ENCODE measurements at regions not wholly inside any gene's neighbourhood (a gene's known extent, or its start where the extent isn't known, plus 50 kb on each side); places are given as distances from the start of the nearest gene placed in this dataset.

DNA sequence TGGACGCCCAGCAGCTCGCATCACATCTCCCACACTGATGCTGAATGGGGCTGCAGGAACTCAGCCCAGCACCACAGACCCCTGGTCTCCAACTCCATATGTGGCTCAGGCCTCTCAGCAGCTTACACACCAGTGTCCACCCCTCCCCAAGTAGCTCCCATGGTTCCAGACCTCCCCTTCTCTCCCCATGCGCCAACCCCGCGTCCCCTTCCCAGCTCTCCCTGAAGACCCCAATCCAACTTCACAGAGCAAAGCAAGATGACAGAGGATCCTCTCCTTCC lies 188.9 kb downstream of the SH3BP4 start:
- DNase-seq (ENCODE audit: low read depth in 1 of 2, low spot score in 1 of 2): no peak

DNA sequence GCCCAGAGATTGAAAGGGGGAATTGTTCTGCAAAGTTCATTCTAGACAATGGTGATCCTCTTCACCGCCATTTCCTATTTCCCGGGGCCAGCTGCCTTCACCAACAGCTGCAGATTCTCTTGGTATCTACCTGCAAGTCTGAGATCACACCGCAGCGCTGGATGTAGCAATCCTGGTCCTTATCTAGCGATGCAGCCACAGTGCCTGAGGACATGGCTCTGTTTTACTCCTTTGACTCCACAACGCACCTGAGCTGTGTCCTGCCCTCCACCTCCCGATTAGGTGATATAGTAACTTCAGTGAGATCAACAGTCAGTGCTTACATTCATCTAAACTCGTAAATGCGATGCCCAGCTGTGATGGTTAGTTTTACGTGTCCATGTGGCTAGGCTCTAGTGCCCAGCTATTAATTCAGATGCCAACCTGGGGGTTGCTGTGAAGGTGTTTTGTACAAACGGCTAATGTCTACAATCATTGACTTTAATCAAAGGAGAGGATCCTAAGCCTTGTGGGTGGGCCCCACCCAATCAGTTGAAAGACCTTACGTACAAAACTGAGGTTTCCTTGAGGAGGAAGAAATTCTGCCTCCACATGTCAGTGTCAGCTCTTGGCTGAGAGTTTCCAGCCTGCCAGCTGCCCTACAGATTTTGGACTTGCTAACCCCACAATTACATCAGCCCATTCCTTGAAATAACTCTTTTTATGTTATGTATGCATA lies 189.8 kb downstream of the SH3BP4 start:
- no peak for DNase-seq (ENCODE audit: low read depth in 1 of 2, low spot score in 1 of 2)

DNA sequence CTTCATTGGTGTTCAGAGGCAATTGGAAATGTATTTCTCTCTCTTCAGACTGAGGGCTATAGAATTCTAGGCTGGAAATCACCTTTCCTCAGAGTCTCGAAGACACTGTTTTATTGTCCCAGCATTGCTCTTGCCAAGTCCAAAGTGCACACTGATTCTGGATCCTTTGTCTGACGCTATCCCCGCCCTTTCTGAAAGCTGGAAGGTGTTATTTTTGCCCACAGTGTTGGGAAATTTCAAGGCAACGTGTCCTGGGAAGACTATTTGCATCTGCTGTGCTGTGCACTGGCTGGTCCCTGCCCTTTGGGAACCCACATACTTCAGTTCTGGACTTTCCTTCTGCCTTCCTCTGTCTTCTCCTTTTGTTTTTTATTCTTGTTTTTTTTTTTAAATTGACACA lies 190.8 kb downstream of the SH3BP4 start:
- no peak for DNase-seq (ENCODE audit: low read depth in 1 of 2, low spot score in 1 of 2)

DNA sequence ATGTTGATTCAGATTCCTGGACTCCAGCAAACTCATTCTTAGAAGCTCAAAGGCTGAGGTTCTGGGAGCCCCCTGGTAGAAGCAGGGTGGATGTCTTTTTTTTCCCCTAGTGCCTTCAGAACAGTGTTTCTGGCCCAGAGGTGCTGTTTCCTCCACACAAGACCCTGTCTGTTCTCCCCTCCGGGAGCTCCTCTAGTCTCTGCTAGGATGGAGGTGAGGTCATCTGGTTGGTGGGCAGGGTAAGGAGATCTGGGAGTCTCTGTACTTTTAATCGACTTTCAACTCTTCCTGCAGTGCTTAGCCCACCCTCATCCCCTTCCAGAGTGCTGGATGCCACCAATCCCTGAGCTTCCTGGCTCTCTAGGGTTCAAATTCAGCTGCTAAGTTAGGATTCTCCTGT lies 192.0 kb downstream of the SH3BP4 start:
- no peak for DNase-seq (ENCODE audit: low read depth in 1 of 2, low spot score in 1 of 2)

DNA sequence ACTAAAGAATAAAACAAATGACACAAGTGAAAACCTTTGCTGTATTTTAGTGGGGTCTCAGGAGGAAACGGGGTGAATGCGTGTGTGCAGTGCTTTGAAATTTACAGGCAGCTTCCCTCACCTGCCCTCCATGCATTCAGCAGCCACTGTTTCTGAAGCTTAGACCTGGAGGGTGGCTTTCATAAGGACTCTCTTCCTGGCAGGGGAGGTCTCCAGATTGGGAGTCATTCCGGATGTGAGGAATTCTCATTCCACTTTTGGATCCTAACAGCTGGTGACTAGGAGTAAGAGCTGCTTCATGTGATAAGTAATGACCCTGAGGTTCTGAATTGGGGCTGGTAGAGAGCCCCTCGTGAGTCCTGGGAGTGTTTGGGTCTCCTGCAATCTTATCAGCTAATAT lies 192.5 kb downstream of the SH3BP4 start:
- DNase-seq (ENCODE audit: low read depth in 1 of 2, low spot score in 1 of 2): no peak

DNA sequence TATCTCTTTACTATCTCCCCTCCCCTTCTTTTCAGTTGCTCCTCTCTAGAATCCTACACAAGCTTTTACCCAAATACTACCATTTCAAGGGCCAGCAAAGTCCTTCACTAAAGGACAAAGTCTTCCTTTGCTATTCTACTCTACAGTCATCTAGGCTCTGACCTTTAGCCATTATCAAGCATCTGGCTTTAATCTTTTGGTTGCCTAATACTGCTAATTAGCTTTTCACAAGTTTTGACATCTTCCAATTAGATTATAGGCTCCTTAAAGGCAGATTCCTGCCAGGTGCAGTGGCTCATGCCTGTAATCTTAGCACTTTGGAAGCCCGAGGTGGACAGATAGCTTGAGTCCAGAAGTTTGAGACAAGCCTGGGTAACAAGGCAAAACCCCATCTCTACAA lies 194.4 kb downstream of the SH3BP4 start:
- no peak for DNase-seq (ENCODE audit: low read depth in 1 of 2, low spot score in 1 of 2)

DNA sequence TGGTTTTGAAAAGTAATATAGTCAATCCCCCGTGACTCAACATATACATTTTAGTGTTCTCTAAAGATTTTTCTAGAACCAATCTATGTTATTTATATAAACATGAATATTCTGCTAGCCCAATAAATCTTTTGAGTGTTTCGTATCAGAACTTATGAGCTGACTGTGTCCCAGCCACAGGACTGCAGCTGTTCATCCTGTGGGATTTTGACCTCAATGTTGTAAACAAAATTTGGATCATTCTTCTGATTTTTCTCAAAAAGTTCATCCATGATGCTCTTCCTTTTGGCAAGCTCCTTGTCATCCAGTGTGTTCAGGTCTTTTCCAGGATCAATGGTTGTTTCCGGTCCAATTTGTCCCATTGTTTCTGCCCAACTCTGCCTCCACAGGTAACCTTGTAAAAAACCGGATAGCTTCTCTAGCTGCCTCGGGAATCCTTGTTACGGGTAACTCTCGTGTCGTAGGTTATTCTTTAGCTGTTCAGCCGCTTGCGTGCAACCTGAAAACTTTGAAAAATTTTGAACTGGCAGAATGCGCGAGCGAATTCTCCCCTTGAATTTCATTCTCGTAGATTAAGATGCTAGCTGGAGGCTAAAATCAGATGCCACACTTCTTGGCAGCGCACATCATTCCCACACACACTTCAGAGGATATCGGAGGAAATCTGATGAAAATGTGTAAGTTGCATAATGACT lies 195.2 kb downstream of the SH3BP4 start:
- DNase-seq (ENCODE audit: low read depth in 1 of 2, low spot score in 1 of 2): no peak

DNA sequence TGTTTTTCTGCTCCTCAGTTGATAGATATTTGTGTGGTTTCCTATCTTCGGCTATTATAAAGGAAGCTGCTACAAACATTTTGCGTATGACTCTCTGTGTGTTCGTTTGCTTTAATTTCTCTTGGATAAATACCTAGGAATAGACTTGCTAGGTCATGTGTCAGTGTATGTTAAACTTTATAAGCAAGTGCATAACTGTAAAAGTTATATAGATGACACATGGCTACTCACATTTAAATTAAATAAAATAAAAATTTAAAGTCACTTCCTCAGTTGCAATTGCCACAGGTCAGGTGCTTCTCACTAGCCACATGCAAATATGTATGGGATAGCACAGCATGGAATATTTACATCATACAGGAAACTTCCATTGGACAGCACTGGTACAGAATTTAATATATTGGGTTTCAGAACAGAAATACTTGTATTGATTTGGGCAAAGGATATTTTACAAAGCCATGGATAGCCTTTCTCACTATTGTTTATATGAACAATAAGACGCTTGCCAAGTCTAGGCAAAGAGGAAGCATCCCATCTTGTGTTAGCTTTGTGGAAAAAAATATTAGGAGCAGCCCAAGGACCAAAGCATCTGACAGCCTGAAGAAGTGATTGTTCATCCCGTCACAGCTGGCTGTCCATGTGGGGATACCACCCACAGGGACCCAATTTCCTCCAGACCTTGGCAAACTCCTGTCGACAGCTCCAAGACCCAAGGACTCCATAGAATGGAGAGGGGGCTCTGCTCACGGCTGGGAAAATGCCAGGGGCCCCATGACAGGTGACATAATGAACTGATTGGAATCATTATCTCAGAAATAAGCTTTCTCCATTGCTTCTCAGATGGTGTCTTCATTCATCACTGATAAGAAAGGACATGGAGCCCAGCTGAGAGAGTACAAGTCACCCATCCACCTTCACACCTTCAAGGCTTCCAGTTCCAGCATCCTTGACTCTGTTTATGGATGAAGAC lies 196.7 kb downstream of the SH3BP4 start:
- DNase-seq (ENCODE audit: low read depth in 1 of 2, low spot score in 1 of 2): no peak

DNA sequence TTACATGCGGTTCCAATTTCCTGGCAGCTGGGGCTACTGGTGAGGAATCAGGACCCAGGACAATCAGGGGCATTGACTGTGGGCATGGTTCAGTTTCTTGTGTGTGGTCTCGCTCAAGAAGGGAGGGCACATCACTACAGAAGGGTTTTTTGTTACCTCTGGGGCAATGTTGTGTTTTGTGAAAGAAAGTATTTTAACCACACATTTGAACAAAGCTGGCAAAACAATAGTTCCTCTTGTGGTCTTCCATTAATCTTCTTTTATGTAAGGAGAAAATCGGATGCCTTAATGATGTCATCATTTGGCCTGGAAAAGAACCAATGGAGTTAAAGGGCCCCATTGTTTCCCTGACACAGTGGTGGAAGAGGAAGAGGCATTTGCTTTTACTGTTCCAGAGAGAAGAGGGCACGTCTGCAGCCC lies 197.4 kb downstream of the SH3BP4 start:
- no peak for DNase-seq (ENCODE audit: low read depth in 1 of 2, low spot score in 1 of 2)

DNA sequence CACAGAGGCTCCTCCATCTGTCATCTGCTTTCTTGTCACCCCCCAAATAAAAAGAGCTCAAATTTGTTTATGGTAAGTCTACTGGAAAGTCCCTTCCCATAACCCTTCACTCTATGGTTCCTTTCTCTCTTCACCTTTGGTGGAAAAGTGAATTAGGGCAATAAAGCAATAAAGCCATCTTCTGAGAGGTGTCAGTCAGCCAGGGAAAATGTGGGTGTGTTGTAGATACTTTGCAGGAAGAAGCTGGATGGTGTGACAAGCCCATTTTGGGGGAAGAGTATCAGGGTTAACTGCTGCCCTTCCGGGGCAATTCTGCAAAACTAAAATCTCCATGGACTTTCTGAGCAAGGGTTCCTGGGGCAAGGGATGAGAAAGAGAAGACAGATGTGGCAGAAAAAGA lies 197.9 kb downstream of the SH3BP4 start:
- DNase-seq (ENCODE audit: low read depth in 1 of 2, low spot score in 1 of 2): no peak

DNA sequence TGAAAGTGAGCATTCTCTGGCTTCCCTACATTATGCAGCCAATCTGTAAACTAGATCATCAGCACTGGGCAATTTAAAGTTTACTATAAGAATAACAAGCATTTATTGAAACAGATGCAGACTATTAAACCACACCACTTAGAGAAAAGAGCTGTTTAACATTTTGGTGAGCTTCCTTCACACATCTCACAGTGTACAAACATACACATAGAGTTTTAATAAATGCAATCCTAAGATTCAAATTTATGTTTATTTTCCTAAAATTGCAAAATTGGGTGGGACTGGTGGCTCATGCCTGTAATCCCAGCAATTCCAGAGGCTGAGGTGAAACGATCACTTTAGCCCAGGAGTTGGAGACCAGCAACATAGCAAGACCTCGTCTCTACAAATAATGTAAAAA lies 199.3 kb downstream of the SH3BP4 start:
- DNase-seq (ENCODE audit: low read depth in 1 of 2, low spot score in 1 of 2): no peak

DNA sequence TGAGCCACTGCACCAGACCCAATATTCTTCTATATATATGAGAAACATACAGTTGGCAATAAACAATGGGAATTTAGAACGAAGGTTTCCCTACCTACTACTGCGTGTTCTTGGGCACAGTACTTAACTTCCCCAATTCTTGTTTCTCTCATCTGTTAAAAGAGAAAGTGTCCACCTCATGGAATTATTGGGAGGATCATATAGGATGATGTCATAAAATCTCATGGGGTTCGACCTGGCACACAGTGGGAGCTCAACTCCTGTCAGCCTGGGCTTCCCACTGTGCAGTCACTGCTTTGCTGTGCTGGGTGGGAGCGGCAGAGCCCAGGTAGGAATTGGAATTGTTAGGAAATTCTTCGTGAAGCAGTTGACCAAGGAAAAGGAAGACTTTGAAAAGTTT lies 203.3 kb downstream of the SH3BP4 start:
- DNase-seq (ENCODE audit: low read depth in 1 of 2, low spot score in 1 of 2): no peak

DNA sequence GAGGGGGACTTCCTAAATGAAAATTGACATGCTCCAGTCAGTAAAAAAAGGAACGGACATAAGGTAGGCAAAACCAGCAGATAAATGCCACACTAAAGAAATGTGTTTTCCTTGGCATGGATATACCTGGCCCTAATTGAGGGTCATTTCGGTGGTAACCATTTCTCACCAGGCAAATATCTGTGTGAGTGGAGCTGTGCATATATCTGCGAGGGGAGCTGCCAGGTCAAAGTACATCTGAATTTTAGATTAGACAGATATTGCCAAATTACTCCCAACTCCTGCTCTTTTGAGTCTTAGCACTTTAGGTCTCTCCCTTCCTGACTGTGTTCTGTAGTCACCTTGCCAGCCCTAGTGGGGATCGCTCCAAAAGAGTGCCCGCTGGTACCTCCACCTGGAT lies 204.2 kb downstream of the SH3BP4 start:
- DNase-seq (ENCODE audit: low read depth in 1 of 2, low spot score in 1 of 2): no peak

DNA sequence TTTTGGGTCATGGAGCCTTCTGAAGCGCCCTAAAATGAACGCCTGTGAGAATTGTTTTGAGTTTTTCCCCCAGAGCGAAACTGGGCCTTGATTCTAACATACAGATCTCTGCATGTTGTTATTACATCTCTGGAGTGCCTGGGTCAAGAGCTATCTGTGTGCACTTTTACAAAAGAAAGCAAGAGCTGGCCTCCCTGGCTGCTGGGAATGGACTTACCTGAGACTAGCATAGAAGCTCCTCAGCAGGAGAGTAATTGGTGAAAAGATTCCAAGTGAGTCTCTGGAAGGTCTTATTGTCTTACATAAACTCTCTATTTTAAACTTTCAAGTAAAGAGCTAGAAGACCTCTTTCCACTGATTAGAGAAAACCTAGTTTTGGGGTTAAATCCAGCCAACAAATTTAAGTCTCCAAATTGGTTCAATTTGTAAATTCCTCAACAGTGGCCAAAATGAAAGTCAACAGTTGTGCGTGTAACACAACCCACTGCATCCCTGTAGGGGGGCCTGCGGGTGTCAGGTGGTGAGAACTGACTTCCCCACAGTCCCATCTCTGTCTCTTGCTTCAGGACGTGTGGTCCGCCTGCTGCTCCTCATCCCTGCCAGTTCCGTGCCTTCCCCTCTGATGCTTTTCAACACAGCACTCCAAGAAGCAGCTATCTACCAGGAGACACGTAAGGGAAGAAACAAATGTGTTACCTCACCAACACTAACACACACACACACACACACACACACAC lies 206.1 kb downstream of the SH3BP4 start:
- no peak for DNase-seq (ENCODE audit: low read depth in 1 of 2, low spot score in 1 of 2)

DNA sequence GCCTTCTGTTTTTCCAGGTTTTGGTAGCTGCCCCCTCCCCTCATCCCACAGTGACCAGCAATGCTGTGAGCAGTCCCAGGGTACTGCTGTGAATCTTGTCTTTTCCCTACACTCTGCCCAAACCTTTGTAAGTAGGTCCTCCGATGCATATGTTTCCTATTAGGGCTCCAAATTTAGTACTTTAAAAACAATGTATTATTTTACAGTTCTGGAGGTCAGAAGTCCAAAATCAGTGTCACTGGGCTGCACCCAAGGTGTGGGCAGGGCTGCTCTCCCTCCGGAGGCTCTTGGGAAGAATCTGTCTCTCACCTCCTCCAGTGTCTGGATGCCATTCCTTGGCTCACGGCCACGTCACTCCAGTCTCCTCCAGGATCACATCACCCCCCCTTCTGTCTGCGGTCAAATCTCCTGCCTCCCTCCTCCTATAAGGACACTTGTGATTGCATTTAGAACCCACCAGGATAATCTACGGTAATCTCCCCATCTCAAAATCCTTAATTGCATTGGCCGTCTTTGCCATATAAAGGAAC lies 208.5 kb downstream of the SH3BP4 start:
- no peak for DNase-seq (ENCODE audit: low read depth in 1 of 2, low spot score in 1 of 2)

DNA sequence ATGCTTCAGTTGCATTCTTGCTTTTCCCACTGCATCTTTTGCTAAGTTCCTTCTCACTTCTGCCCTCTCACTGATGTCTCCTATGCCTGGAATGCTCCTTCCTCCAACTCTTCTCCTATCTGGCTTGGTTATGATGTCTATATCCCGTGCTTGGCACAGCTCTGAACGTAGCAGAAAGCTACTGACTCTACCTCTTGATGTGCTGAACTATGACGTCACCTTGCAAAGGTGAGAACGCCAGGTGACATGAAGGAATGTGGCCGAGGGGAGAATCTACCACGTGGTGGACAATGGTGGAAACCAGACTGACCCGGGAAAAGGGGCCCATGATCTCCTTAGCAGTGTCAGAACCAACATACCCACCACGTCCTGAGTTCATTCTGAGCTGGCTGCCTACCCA lies 209.7 kb downstream of the SH3BP4 start:
- DNase-seq (ENCODE audit: low read depth in 1 of 2, low spot score in 1 of 2): no peak

DNA sequence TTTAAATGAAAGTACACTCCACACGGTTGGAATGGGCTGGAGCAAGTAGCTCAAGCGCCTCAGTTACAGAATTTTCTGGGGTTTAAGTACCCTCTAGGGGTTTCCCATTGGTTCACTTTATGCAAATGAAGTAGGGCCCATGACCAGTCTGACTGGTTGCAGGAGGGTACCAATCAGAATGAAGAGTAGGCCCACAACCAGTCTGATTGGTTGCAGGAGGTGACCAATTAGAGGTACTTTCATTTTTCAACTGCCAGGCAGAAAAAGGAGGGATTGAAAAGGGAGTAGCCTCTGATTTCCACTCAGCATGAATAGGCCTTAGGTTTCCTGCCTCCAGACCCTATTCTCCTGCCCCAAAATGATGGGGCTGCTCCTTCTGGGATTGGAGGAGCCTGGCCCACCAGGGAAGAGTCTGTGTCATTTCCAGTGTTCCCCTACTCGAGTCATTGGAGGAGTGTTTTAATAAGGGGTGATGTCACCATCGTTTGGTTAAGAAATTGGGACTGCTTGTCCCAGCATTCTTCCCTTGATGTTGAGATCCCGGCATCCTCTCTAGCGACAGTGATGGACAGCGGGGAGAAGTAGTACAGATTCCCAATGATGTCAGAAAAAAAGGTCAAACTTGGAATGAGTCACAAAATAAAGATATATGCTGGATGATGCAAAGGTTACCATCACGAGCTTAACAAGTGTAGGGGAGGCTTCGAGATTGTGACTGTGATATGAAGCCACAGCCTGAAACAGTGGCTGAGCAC lies 210.4 kb downstream of the SH3BP4 start:
- DNase-seq (ENCODE audit: low read depth in 1 of 2, low spot score in 1 of 2): no peak

DNA sequence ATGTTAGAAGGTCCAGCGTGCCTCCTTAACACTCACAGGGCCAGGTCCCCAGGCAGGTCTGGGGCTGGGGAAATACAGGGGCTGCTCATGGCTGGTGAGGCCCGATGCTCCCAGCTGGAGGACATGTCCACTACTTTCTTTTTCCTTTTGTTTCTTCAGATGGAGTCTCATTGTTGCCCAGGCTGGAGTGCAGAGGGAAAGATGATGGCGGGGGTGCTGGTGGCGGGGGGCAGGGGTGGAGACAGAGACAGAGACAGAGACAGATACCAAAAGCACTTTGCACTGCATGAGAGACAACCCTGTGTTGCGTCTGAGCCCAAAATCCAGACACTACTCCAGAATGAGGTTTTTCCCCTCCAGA lies 211.0 kb downstream of the SH3BP4 start:
- DNase-seq (ENCODE audit: low read depth in 1 of 2, low spot score in 1 of 2): no peak

DNA sequence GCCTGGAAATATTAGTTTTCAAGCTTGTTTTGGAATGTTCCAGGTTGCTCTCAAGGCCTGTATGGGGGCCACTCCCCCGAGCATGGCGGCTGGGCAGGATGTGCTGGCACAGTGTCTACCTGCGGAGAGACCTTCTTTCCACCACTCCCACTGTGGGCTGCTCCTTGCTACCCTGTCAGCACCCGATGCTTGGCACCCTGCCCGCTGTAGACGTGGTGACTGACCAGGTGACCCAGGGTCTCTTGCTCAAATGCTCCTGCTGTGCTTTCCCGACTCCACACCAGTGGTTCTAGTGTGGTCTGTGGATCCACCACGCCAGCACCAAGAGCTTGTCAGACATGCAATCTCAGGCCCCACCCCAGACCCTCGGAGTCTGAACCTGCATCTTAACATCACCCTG lies 213.3 kb downstream of the SH3BP4 start:
- DNase-seq (ENCODE audit: low read depth in 1 of 2, low spot score in 1 of 2): no peak

DNA sequence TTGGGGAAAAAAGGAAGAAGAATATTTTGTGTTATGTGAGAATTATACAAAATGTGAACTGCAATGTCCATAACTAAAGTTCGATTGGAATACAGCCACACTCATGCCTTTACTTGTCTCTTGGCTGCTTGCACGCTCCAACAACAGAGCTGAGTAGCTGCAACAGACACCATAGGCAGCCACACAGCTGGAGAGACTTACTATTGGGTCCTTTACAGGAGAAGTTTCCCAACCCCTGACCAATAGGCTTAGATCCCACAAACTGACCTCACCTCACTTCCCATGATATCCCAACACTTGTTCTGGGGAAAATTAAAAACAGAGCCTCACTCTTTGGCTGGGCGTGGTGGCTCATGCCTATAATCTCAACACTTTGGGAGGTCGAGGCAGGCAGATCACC lies 213.8 kb downstream of the SH3BP4 start:
- DNase-seq (ENCODE audit: low read depth in 1 of 2, low spot score in 1 of 2): no peak

Measured in activated T-helper 1 cell treated with anti-CD3 and anti-CD28 coated beads, Interleukin-2, amount 50 U/mL, for 16 hours (primary cell).